Ishikawa (cell line): ENCODE measurements at regions not wholly inside any gene's neighbourhood (a gene's known extent, or its start where the extent isn't known, plus 50 kb on each side); places are given as distances from the start of the nearest gene placed in this dataset.

ENCODE experiments used
- CEBPB ChIP-seq: IDR thresholded peaks from 2 replicates; pipeline ENCODE4 v1.6.1; 2012
- CREB1 ChIP-seq: IDR thresholded peaks from 2 replicates; pipeline ENCODE4 v1.6.1; 2012; ENCODE audit warnings: low read depth
- EGR1 ChIP-seq: IDR thresholded peaks from 2 replicates; pipeline ENCODE4 v1.6.1; 2012
- EP300 ChIP-seq: IDR thresholded peaks from 2 replicates; pipeline ENCODE4 v1.6.1; 2012; ENCODE audit warnings: borderline replicate concordance
- FOXM1 ChIP-seq: IDR thresholded peaks from 2 replicates; pipeline ENCODE4 v1.6.1; 2012; ENCODE audit warnings: low read depth, borderline replicate concordance
- NFIC ChIP-seq: IDR thresholded peaks from 2 replicates; pipeline ENCODE4 v1.6.1; 2012
- RAD21 ChIP-seq: IDR thresholded peaks from 2 replicates; pipeline ENCODE4 v1.6.1; 2012; ENCODE audit warnings: low read depth
- TAF1 ChIP-seq: IDR thresholded peaks from 2 replicates; pipeline ENCODE4 v1.6.1; 2012; ENCODE audit warnings: low read depth, mild to moderate bottlenecking
- TCF12 ChIP-seq: IDR thresholded peaks from 2 replicates; pipeline ENCODE4 v1.6.1; 2012; ENCODE audit warnings: low read depth
- TEAD4 ChIP-seq: IDR thresholded peaks from 2 replicates; pipeline ENCODE4 v1.6.1; 2012
- YY1 ChIP-seq: IDR thresholded peaks from 2 replicates; pipeline ENCODE4 v1.6.1; 2012; ENCODE audit warnings: low read depth
- ZBTB7A ChIP-seq: IDR thresholded peaks from 2 replicates; pipeline ENCODE4 v1.6.1; 2012; ENCODE audit warnings: low read depth
- TF ChIP-seq, protein P1 (sequence below): IDR thresholded peaks from 2 replicates; pipeline ENCODE4 v1.6.1; 2012; ENCODE audit warnings: low read depth, mild to moderate bottlenecking
- TF ChIP-seq, protein P2 (sequence below): IDR thresholded peaks from 2 replicates; pipeline ENCODE4 v1.6.1; 2012
- TF ChIP-seq, protein P3 (sequence below): IDR thresholded peaks from 2 replicates; pipeline ENCODE4 v1.6.1; 2012

DNA sequence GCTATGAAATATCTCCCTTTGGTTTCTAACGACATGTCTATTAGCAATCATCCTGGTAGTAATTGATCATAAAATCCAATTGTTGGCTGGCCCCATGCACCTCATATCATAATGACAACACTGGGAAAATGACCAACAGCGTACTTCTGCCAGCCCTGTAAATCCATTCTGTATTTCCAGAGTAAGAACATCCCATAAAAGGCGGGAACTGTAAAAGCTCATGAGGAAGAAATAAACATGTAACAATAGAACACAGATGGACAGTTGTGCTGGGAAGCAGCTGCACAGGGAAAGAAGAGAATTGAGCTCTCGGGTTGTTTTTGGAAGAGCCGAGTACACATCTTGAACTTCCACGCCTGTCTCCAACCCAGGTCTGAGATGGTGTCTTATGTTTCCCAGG is 218.7 kb downstream of the CMPK2 start:
- no peak for TF ChIP-seq TAF1
- TF ChIP-seq CREB1, result no peak
- TF ChIP-seq, protein P1, sequence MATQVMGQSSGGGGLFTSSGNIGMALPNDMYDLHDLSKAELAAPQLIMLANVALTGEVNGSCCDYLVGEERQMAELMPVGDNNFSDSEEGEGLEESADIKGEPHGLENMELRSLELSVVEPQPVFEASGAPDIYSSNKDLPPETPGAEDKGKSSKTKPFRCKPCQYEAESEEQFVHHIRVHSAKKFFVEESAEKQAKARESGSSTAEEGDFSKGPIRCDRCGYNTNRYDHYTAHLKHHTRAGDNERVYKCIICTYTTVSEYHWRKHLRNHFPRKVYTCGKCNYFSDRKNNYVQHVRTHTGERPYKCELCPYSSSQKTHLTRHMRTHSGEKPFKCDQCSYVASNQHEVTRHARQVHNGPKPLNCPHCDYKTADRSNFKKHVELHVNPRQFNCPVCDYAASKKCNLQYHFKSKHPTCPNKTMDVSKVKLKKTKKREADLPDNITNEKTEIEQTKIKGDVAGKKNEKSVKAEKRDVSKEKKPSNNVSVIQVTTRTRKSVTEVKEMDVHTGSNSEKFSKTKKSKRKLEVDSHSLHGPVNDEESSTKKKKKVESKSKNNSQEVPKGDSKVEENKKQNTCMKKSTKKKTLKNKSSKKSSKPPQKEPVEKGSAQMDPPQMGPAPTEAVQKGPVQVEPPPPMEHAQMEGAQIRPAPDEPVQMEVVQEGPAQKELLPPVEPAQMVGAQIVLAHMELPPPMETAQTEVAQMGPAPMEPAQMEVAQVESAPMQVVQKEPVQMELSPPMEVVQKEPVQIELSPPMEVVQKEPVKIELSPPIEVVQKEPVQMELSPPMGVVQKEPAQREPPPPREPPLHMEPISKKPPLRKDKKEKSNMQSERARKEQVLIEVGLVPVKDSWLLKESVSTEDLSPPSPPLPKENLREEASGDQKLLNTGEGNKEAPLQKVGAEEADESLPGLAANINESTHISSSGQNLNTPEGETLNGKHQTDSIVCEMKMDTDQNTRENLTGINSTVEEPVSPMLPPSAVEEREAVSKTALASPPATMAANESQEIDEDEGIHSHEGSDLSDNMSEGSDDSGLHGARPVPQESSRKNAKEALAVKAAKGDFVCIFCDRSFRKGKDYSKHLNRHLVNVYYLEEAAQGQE, result no peak
- TF ChIP-seq FOXM1, result no peak
- TF ChIP-seq EP300, result no peak

DNA sequence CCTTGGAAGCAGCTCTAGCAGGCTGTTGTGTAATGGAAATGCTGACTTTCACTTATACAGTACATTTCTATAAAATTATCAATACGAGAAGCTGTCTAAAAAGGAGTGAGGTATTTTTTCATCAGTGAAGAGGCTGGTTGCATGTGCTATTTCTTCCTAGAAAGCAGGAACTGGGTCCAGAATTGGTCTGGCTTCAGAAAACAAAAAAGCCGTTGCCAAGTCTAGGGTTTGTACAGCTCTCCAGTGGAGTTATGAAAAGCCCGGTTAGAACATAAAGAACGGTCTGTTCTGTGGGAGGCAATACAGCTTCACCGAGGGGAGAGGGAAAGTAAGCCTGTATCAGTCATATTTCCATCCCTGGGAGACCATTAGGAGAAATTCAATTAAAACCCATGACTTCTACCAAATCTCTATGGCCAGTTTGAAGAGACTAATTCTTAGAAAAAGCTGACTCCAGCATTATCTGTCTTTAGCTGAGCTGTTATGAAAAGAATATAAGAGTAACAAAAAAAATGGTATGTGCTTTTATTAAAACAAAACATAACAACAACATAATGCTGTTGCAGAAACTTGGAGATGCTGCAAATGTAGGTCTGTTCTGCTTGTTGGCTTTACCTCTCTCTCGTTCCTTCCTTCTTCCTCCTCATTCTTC is 217.0 kb downstream of the CMPK2 start:
- no peak for TF ChIP-seq EP300
- no peak for TF ChIP-seq RAD21
- no peak for TF ChIP-seq TEAD4
- no peak for TF ChIP-seq CEBPB
- no peak for TF ChIP-seq CREB1

DNA sequence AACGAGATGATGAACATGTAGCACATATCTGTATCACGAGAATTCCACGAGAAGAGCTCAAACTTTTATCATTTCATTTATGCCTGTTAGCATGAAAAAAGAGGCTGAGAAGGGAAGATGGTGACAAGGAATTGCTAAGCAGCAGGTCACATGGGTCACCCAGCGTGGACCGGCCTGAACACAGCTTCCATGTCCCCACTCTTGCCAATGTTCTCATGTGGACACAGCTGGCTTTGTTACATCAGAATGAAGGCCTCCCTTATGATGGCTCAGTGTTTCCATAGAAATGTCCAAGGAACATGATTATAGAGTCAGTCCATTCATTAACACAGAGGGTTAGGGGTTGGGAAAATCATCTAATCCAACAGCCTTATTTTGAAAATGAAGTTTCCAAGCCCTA is 215.4 kb downstream of the CMPK2 start:
- TF ChIP-seq EP300, result no peak
- TF ChIP-seq TEAD4, result no peak
- no peak for TF ChIP-seq NFIC
- TF ChIP-seq TCF12, result no peak
- TF ChIP-seq, protein P2, sequence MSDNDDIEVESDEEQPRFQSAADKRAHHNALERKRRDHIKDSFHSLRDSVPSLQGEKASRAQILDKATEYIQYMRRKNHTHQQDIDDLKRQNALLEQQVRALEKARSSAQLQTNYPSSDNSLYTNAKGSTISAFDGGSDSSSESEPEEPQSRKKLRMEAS, result no peak
- no peak for TF ChIP-seq CREB1
- TF ChIP-seq, protein P3, sequence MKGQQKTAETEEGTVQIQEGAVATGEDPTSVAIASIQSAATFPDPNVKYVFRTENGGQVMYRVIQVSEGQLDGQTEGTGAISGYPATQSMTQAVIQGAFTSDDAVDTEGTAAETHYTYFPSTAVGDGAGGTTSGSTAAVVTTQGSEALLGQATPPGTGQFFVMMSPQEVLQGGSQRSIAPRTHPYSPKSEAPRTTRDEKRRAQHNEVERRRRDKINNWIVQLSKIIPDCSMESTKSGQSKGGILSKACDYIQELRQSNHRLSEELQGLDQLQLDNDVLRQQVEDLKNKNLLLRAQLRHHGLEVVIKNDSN, result no peak
- no peak for TF ChIP-seq FOXM1
- TF ChIP-seq RAD21, result no peak

DNA sequence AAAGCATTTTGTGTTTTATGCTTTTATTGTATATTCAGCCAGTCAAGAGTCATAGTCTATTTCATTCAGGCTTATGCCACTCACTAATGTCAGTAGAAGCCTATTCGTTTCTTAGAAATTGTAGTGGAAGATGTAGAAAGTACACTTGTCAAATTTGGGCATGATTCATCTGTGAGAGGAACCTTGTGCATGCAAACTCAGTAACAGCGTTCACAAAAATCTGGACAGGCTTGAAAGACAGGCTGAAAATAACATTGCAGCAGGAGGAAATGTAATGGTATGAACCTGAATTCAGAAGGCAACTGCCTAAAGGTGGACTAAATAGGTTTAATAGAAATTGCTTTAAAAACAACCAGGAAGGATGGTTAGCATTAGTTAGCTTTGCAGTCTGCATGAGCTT is 213.5 kb downstream of the CMPK2 start:
- TF ChIP-seq CEBPB, result no peak
- TF ChIP-seq ZBTB7A, result no peak
- TF ChIP-seq FOXM1, result no peak
- TF ChIP-seq RAD21, result no peak
- TF ChIP-seq TAF1, result no peak
- TF ChIP-seq, protein P1, result no peak
- no peak for TF ChIP-seq EP300
- TF ChIP-seq TEAD4, result no peak
- TF ChIP-seq, protein P2, result no peak
- no peak for TF ChIP-seq EGR1
- TF ChIP-seq, protein P3, result no peak
- no peak for TF ChIP-seq NFIC
- no peak for TF ChIP-seq TCF12

DNA sequence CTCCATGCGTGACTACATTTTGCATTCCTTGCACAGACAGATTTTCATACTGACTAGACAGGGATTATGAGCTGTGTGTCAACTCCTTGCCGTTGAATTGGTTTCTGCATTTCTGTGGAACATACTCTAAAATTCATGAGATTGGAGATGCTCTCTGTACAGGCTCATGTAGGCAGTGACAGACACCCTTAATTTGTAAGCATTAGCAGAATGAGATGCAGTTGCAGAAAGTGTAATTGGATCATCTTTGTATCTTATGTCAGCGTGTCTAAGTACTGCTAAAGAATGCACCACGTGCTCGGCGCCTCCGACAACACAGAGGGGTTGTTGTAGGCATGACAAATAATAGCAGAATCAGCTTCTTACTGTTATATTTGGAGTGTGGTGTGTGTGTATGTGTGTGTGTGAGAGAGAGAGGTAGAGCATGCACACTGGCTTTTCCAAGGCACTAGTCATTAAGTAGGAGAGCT is 212.4 kb downstream of the CMPK2 start:
- TF ChIP-seq RAD21, result no peak
- no peak for TF ChIP-seq TAF1
- TF ChIP-seq CEBPB, result no peak

DNA sequence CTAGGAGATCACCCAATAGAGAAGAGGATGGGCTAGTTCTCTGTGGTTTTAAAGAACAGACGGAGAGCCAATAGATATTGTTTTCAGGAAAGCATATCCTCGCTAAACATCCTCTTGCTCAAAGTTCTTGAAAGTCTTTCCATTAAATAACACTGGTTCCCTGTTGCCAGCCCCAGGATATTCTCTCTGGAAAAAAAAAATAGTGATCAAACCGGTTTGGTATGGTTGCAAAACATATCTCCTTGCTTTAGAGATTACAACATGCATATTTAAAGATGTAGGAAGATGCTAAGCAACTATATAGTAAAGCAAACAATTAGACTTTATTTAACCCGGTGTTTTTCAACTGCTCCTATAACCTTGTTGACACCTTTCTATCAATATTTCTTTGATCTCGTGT is 211.4 kb downstream of the CMPK2 start:
- TF ChIP-seq RAD21 (no peak), EP300 (no peak), TEAD4 (no peak)
- TF ChIP-seq, protein P2, result no peak

DNA sequence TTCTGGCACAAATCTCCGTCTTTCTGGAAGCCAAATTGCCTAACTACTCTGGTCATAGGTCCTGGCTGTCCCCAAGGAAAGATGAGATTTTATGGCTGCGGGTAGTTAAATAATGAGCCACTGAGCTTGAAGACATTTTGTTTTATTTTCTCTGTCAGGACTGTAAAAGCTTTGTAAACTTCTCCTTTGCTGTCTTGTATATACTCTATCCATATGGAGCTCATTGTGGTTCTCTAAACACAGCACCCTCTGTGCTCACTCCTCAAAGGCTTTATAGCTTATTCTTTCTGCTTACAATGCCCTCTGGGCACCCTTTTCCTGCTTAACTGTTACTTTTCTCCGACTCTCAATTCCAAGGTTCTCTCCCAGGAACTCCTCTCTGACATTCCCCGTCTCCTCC is 209.1 kb downstream of the CMPK2 start:
- TF ChIP-seq CEBPB (no peak), TAF1 (no peak), ZBTB7A (no peak), TEAD4 (no peak), CREB1 (no peak), YY1 (no peak)
- TF ChIP-seq, protein P2, result no peak
- TF ChIP-seq, protein P1, result no peak
